HCT116 (cell line): ENCODE measurements at regions not wholly inside any gene's neighbourhood (a gene's known extent, or its start where the extent isn't known, plus 50 kb on each side); places are given as distances from the start of the nearest gene placed in this dataset.

Experiments used
- ATAC-seq: fragments of 200-7000 bp; cut with Tn5 transposase; 2 replicates; pipeline ENCODE4 v1.9.1; 2020; ENCODE audit warnings: mild to moderate bottlenecking, moderate library complexity
- BruUV-seq: library from RNA; stranded (reverse); fragments of 400-500 nt; replicated peaks from 2 replicates; lab custom pipeline; 2021; lab: Mats Ljungman, UMichigan
- CTCF ChIA-PET: fragments of 300-600 bp; sonication (Branson Sonifier 250); formaldehyde crosslinking; loops from one replicate; lab custom pipeline; 2021; ENCODE audit warnings: antibody characterized with exemption; lab: Charles Lee
- POLR2A ChIA-PET: fragments of 300-600, 350-600 bp; sonication (Branson Sonifier 250); formaldehyde crosslinking; loops from one replicate; lab custom pipeline; 2021; ENCODE audit warnings: antibody characterized with exemption; lab: Charles Lee
- RAD21 ChIA-PET, 2 experiments: fragments of 300-600 bp; sonication (Branson Sonifier 250); formaldehyde crosslinking; loops; one replicate each; lab custom pipeline; 2023; ENCODE audit warnings: low total read pairs in 2 of 2; ENCODE audit not compliant: uncharacterized antibody in 2 of 2, unreplicated experiment in 2 of 2, low non-redundant PET in 1 of 2; lab: Charles Lee
- DNase-seq: peaks from one replicate; pipeline ENCODE4 v3.0.0-alpha.2; 2010; ENCODE audit warnings: low read depth, low spot score
- H2AFZ ChIP-seq: fragments of 200-600 bp; shearing (Covaris generic), sonication (generic); 2 replicates; pipeline ENCODE4 v1.6.1; 2017; ENCODE audit warnings: low read depth, mixed run types, mixed read lengths, antibody characterized with exemption, low read length; ENCODE audit not compliant: poor library complexity, severe bottlenecking
- H3K27ac ChIP-seq: 2 replicates; pipeline ENCODE4 v1.5.1; 2012; ENCODE audit warnings: low read depth, low read length
- H3K27me3 ChIP-seq: fragments of 200-600 bp; sonication (generic); 2 replicates; pipeline ENCODE4 v1.6.1; 2016; ENCODE audit warnings: mixed run types, low read length, mixed read lengths; ENCODE audit not compliant: insufficient read depth
- H3K36me3 ChIP-seq, 2 experiments: fragments of 200-500 bp in 1 of 2; fragments of 200-600 bp in 1 of 2; sonication (Bioruptor generic) in 1 of 2; sonication (generic) in 1 of 2; 2 replicates each; pipeline versions ENCODE4 v1.5.1 to v1.6.1; 2014 to 2016; ENCODE audit warnings: low read length in 2 of 2, inconsistent platforms in 1 of 2, mixed read lengths in 1 of 2, mixed run types in 1 of 2; ENCODE audit not compliant: insufficient read depth in 2 of 2, control insufficient read depth in 1 of 2
- H3K4me1 ChIP-seq, 2 experiments: fragments of 200-600 bp in 1 of 2; sonication (generic) in 1 of 2; 2 replicates each; pipeline versions ENCODE4 v1.5.1 to v1.6.1; 2012 to 2017; ENCODE audit warnings: low read length in 2 of 2, inconsistent platforms in 1 of 2, mild to moderate bottlenecking in 1 of 2, mixed read lengths in 1 of 2, mixed run types in 1 of 2, moderate library complexity in 1 of 2; ENCODE audit not compliant: insufficient read depth in 2 of 2, control insufficient read depth in 1 of 2
- H3K4me2 ChIP-seq: fragments of 200-600 bp; sonication (generic); 2 replicates; pipeline ENCODE4 v1.6.1; 2017; ENCODE audit warnings: mixed run types, low read length, mixed read lengths
- H3K4me3 ChIP-seq, 2 experiments: fragments of 200-600 bp in 1 of 2; sonication (generic) in 1 of 2; replicated peaks in 1 of 2; 2 replicates each; pipeline ENCODE4 v1.5.1; 2011 to 2016; ENCODE audit warnings: low read length in 2 of 2, control low read depth in 1 of 2, low read depth in 1 of 2, mild to moderate bottlenecking in 1 of 2, mixed read lengths in 1 of 2, mixed run types in 1 of 2
- H3K79me2 ChIP-seq: fragments of 200-600 bp; sonication (generic); 2 replicates; pipeline ENCODE4 v1.6.1; 2017; ENCODE audit warnings: mild to moderate bottlenecking, mixed run types, low read length, moderate library complexity, mixed read lengths; ENCODE audit not compliant: insufficient read depth
- H3K9ac ChIP-seq: fragments of 200-600 bp; sonication (generic); 2 replicates; pipeline ENCODE4 v1.6.1; 2016; ENCODE audit warnings: low read length, mixed read lengths
- H3K9me2 ChIP-seq: fragments of 200-600 bp; sonication (generic), shearing (Covaris generic); 2 replicates; pipeline ENCODE4 v1.6.1; 2017; ENCODE audit warnings: mixed run types, mild to moderate bottlenecking, moderate library complexity; ENCODE audit not compliant: insufficient read depth
- H3K9me3 ChIP-seq, 2 experiments: fragments of 200-500 bp in 1 of 2; fragments of 200-600 bp in 1 of 2; sonication (Bioruptor generic) in 1 of 2; sonication (generic) in 1 of 2; 2 replicates each; pipeline ENCODE4 v1.6.1; 2014 to 2017; ENCODE audit warnings: low read length in 2 of 2, mixed read lengths in 2 of 2, inconsistent platforms in 1 of 2, low read depth in 1 of 2, mild to moderate bottlenecking in 1 of 2, mixed run types in 1 of 2, moderate library complexity in 1 of 2; ENCODE audit not compliant: control insufficient read depth in 1 of 2, insufficient read depth in 1 of 2
- H4K20me1 ChIP-seq: fragments of 200-600 bp; sonication (generic), shearing (Covaris generic); 2 replicates; pipeline ENCODE4 v1.6.1; 2017; ENCODE audit warnings: mixed run types, mild to moderate bottlenecking, moderate library complexity; ENCODE audit not compliant: insufficient read depth
- CEBPB ChIP-seq: IDR thresholded peaks from 2 replicates; pipeline ENCODE4 v1.6.1; 2012; ENCODE audit warnings: low read depth
- CTCF ChIP-seq, 3 experiments: fragments of 200-600 bp in 1 of 3; sonication (generic) in 1 of 3; IDR thresholded peaks in 2 of 3; conservative IDR thresholded peaks in 1 of 3; 2 replicates each; pipeline ENCODE4 v1.5.1; 2012 to 2017; ENCODE audit warnings: low read depth in 2 of 3, low read length in 2 of 3, antibody characterized with exemption in 1 of 3, borderline replicate concordance in 1 of 3, control low read depth in 1 of 3, mild to moderate bottlenecking in 1 of 3, mixed read lengths in 1 of 3, mixed run types in 1 of 3, moderate library complexity in 1 of 3; ENCODE audit not compliant: insufficient read depth in 1 of 3
- EZH2phosphoT487 ChIP-seq: fragments of 200-600 bp; IDR thresholded peaks from 2 replicates; pipeline ENCODE4 v1.6.1; 2018; ENCODE audit warnings: antibody characterized with exemption, borderline replicate concordance
- FOSL1 ChIP-seq: IDR thresholded peaks from 2 replicates; pipeline ENCODE4 v1.6.1; 2012; ENCODE audit warnings: low read depth
- JUND ChIP-seq: IDR thresholded peaks from 2 replicates; pipeline ENCODE4 v1.6.1; 2012
- POLR2A ChIP-seq: IDR thresholded peaks from 2 replicates; pipeline ENCODE4 v1.7.0; 2011; ENCODE audit warnings: borderline replicate concordance; ENCODE audit not compliant: insufficient read depth, insufficient read length; ENCODE audit errors: extremely low read depth
- POLR2AphosphoS5 ChIP-seq: IDR thresholded peaks from 2 replicates; pipeline ENCODE4 v1.6.1; 2011; ENCODE audit warnings: mild to moderate bottlenecking, low read depth, low read length, moderate library complexity
- SRF ChIP-seq: IDR thresholded peaks from 2 replicates; pipeline ENCODE4 v1.6.1; 2012; ENCODE audit warnings: low read depth
- TCF7L2 ChIP-seq: IDR thresholded peaks from 2 replicates; pipeline ENCODE4 v1.7.0; 2011; ENCODE audit warnings: borderline replicate concordance, inconsistent platforms; ENCODE audit not compliant: insufficient read depth, insufficient read length; ENCODE audit errors: extremely low read depth
- intact Hi-C: fragments of 100-400 bp; cut with micrococcal nuclease; formaldehyde crosslinking; loops from 2 replicates; pipeline ENCODE4 v1.10.0; 2022
- TF ChIP-seq, protein P1 (sequence below): IDR thresholded peaks from 2 replicates; pipeline ENCODE4 v1.6.1; 2012; ENCODE audit warnings: low read depth

- Histone ChIP-seq H3K36me3 (no peaks in the 10 kb centered on the region), H3K9me3 (no peaks in the 10 kb centered on the region; a peak in 1 of 4 replicates), H3K9ac (no peak overlapping the region), H4K20me1 (no peaks in the 10 kb centered on the region), H3K27me3 (no peaks in the 10 kb centered on the region), H2AFZ (no peak overlapping the region)
- CTCF ChIA-PET, result no interaction called here
- intact Hi-C loops, result no loop called here
- TF ChIP-seq CEBPB (no peak), SRF (no peak), JUND (no peak)
- TF ChIP-seq, all 23 proteins: peak for 0
- RAD21 ChIA-PET, result no interaction called here
- no TSS peak for BruUV-seq
- POLR2A ChIA-PET, result no interaction called here
- no peaks in the 10 kb centered on the region for H3K79me2 ChIP-seq
- DNase-seq (no peak), ATAC-seq (no peak)
- no peak overlapping the region for H3K27ac ChIP-seq
- no peaks in the 10 kb centered on the region for H3K9me2 ChIP-seq
- H3K4me2 ChIP-seq, result no peak overlapping the region
- H3K4me3 ChIP-seq, result no peak overlapping the region
- peaks cover 3 to 17% of the 10 kb centered on the region in 2 experiments; a peak in 2 of 4 replicates for H3K4me1 ChIP-seq
Measured at GRCh38 chr3:194982472-194982871, 288.5 kb downstream of the XXYLT1 start.

DNA sequence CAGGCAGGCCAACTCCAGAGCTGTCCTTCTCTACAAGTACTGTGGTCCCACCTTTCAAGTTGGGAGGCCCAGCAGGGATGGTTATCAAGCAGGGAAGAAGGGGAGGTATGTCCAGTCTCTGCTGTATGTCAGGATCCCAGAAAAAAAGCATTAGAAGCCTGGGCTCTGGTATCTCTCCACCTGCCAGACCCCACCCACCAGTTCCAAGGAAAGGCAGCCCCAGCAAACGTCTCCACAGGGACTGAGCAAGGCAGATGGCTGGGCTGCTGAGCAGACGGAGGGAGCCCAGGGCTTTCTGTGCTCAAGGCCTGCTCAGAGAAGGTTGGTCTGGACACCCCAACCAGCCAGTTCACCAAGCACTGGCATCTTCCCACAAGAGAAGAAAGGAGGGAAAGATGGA, 287.8 kb downstream of the XXYLT1 start:
- peaks cover 3 to 17% of the 10 kb centered on the region in 2 experiments; a peak in 2 of 4 replicates for H3K4me1 ChIP-seq
- TF ChIP-seq POLR2A, result no peak
- no peak for TF ChIP-seq SRF
- no peak for TF ChIP-seq EZH2phosphoT487
- TF ChIP-seq, protein P1, sequence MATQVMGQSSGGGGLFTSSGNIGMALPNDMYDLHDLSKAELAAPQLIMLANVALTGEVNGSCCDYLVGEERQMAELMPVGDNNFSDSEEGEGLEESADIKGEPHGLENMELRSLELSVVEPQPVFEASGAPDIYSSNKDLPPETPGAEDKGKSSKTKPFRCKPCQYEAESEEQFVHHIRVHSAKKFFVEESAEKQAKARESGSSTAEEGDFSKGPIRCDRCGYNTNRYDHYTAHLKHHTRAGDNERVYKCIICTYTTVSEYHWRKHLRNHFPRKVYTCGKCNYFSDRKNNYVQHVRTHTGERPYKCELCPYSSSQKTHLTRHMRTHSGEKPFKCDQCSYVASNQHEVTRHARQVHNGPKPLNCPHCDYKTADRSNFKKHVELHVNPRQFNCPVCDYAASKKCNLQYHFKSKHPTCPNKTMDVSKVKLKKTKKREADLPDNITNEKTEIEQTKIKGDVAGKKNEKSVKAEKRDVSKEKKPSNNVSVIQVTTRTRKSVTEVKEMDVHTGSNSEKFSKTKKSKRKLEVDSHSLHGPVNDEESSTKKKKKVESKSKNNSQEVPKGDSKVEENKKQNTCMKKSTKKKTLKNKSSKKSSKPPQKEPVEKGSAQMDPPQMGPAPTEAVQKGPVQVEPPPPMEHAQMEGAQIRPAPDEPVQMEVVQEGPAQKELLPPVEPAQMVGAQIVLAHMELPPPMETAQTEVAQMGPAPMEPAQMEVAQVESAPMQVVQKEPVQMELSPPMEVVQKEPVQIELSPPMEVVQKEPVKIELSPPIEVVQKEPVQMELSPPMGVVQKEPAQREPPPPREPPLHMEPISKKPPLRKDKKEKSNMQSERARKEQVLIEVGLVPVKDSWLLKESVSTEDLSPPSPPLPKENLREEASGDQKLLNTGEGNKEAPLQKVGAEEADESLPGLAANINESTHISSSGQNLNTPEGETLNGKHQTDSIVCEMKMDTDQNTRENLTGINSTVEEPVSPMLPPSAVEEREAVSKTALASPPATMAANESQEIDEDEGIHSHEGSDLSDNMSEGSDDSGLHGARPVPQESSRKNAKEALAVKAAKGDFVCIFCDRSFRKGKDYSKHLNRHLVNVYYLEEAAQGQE, result no peak
- no peak for TF ChIP-seq TCF7L2
- no peak for TF ChIP-seq POLR2AphosphoS5
- no peak for TF ChIP-seq FOSL1
- no peak for TF ChIP-seq CTCF (IDR thresholded peaks at IDR 0.05 in 2 of 3, conservative IDR thresholded peaks at IDR 0.05 in 1 of 3; ENCODE audit: borderline replicate concordance in 1 of 3, insufficient read depth in 1 of 3, low read depth in 2 of 3, low read length in 2 of 3)
- TF ChIP-seq CEBPB, result no peak
- TF ChIP-seq, all 23 proteins: peak for 0
- Histone ChIP-seq H3K27me3 (no peaks in the 10 kb centered on the region), H3K4me3 (no peak overlapping the region), H2AFZ (no peak overlapping the region), H3K79me2 (no peaks in the 10 kb centered on the region), H3K9ac (no peak overlapping the region), H3K9me2 (no peaks in the 10 kb centered on the region), H3K27ac (no peak overlapping the region), H3K9me3 (no peaks in the 10 kb centered on the region; a peak in 1 of 4 replicates), H3K36me3 (no peaks in the 10 kb centered on the region), H4K20me1 (no peaks in the 10 kb centered on the region), H3K4me2 (no peak overlapping the region)
- ATAC-seq (no peak), DNase-seq (no peak)
- CTCF ChIA-PET, result no interaction called here
- POLR2A ChIA-PET, result no interaction called here
- RAD21 ChIA-PET, result no interaction called here
- BruUV-seq, result no TSS peak
- intact Hi-C loops, result no loop called here
